ENCODE measurements at regions not wholly inside any gene's neighbourhood (a gene's known extent, or its start where the extent isn't known, plus 50 kb on each side); places are given as distances from the start of the nearest gene placed in this dataset.

GRCh38 chr15:95459273-95459672, 871.2 kb upstream of the NR2F2 start:
- TF ChIP-seq EZH2 (IDR thresholded peaks at IDR 0.05; ENCODE audit: insufficient read depth, poor library complexity, severe bottlenecking) (no peak), EZH2phosphoT487 (IDR thresholded peaks at IDR 0.05; ENCODE audit: insufficient read depth, low read depth) (no peak)

Data from GM23248 (cell line).